HepG2 (cell line): ENCODE measurements at regions not wholly inside any gene's neighbourhood (a gene's known extent, or its start where the extent isn't known, plus 50 kb on each side); places are given as distances from the start of the nearest gene placed in this dataset.

Experiments
- ATAC-seq: fragments of 200-7000 bp; cut with Tn5 transposase; 3 replicates; pipeline ENCODE4 v1.9.1; 2020; ENCODE audit warnings: mild to moderate bottlenecking, moderate library complexity
- BruUV-seq: library from RNA; stranded (reverse); fragments of 400-500 nt; replicated peaks from 2 replicates; lab custom pipeline; 2021; lab: Mats Ljungman, UMichigan
- CTCF ChIA-PET: fragments of 300-600 bp; formaldehyde crosslinking; extraction: SDS; loops from one replicate; lab custom pipeline; 2021; ENCODE audit warnings: low total read pairs, inconsistent platforms, low intra/inter-chr PET ratio; lab: Yijun Ruan, JAX
- POLR2A ChIA-PET: fragments of 350-600 bp; sonication (Branson Sonifier 250); formaldehyde crosslinking; loops from one replicate; lab custom pipeline; 2020; ENCODE audit warnings: antibody characterized with exemption, inconsistent platforms; lab: Yijun Ruan, JAX
- DNase-seq: peaks from one replicate; pipeline ENCODE4 v3.0.0-alpha.2; 2015; ENCODE audit warnings: low spot score
- FAIRE-seq: peaks from 3 replicates; lab custom pipeline; 2011; peaks lifted over from hg19 to GRCh38; lab: Jason Lieb, UNC
- H2AFZ ChIP-seq: one replicate; pipeline ENCODE4 v1.6.1; 2011; ENCODE audit warnings: low read length, inconsistent platforms
- H3K27ac ChIP-seq: fragments of 300-600 bp; 3 replicates; pipeline ENCODE4 v1.8.0; 2011; ENCODE audit warnings: mixed run types, mild to moderate bottlenecking, mixed read lengths, low read length, inconsistent platforms; ENCODE audit not compliant: insufficient read depth; ENCODE audit errors: extremely low read length
- H3K27me3 ChIP-seq, 2 experiments: fragments of 200-600 bp in 1 of 2; 2 replicates in 1 of 2; 3 replicates in 1 of 2; pipeline versions ENCODE4 v1.6.0 to v1.8.0; 2011; ENCODE audit warnings: low read length in 2 of 2, mild to moderate bottlenecking in 2 of 2, moderate library complexity in 2 of 2, inconsistent platforms in 1 of 2; ENCODE audit not compliant: insufficient read depth in 2 of 2, control insufficient read depth in 1 of 2
- H3K36me3 ChIP-seq, 2 experiments: fragments of 200-600 bp in 1 of 2; replicated peaks in 1 of 2; 2 replicates in 1 of 2; 3 replicates in 1 of 2; pipeline versions ENCODE4 v1.5.1 to v1.8.0; 2011; ENCODE audit warnings: low read length in 2 of 2, inconsistent platforms in 1 of 2; ENCODE audit not compliant: insufficient read depth in 2 of 2, control insufficient read depth in 1 of 2
- H3K4me1 ChIP-seq: 2 replicates; pipeline ENCODE4 v1.5.1; 2012; ENCODE audit warnings: low read length, inconsistent platforms; ENCODE audit not compliant: insufficient read depth
- H3K4me2 ChIP-seq: 2 replicates; pipeline ENCODE4 v1.6.0; 2011; ENCODE audit warnings: low read depth, low read length, inconsistent platforms
- H3K4me3 ChIP-seq, 3 experiments: fragments of 200-600 bp in 1 of 3; sonication (generic), shearing (Covaris generic) in 1 of 3; replicated peaks in 1 of 3; 2 replicates each; pipeline ENCODE4 v1.5.1; 2011 to 2016; ENCODE audit warnings: low read length in 3 of 3, inconsistent platforms in 2 of 3, low read depth in 2 of 3, mild to moderate bottlenecking in 2 of 3, control low read depth in 1 of 3, mixed read lengths in 1 of 3; ENCODE audit not compliant: insufficient read depth in 1 of 3
- H3K79me2 ChIP-seq: one replicate; pipeline ENCODE4 v1.6.1; 2011; ENCODE audit warnings: low read length, inconsistent platforms; ENCODE audit not compliant: insufficient read depth
- H3K9ac ChIP-seq: 2 replicates; pipeline ENCODE4 v1.6.0; 2011; ENCODE audit warnings: mild to moderate bottlenecking, low read depth, low read length, inconsistent platforms; ENCODE audit not compliant: insufficient read depth
- H3K9me3 ChIP-seq: 2 replicates; pipeline ENCODE4 v1.5.1; 2012; ENCODE audit warnings: mild to moderate bottlenecking, low read length
- H4K20me1 ChIP-seq: 2 replicates; pipeline ENCODE4 v1.6.0; 2011; ENCODE audit warnings: inconsistent platforms, mild to moderate bottlenecking, low read length, moderate library complexity; ENCODE audit not compliant: insufficient read depth
- FOXO1 ChIP-seq: sonication (generic); formaldehyde crosslinking; IDR thresholded peaks from 2 replicates; pipeline ENCODE4 v1.4.0; 2020; ENCODE audit warnings: missing genetic modification reagents
- MIXL1 ChIP-seq: IDR thresholded peaks from 2 replicates; pipeline ENCODE4 v1.6.1; 2016
- NR2C2 ChIP-seq: sonication (generic); formaldehyde crosslinking; IDR thresholded peaks from 2 replicates; pipeline ENCODE4 v1.4.0; 2020; ENCODE audit warnings: missing genetic modification reagents, mild to moderate bottlenecking, moderate library complexity, borderline replicate concordance
- POLR2AphosphoS5 ChIP-seq: IDR thresholded peaks from 2 replicates; pipeline ENCODE4 v1.6.1; 2012; ENCODE audit warnings: low read depth, low read length
- PRPF4 ChIP-seq: fragments of 200-400 bp; formaldehyde crosslinking; IDR thresholded peaks from 2 replicates; pipeline ENCODE4 v1.6.1; 2016; ENCODE audit warnings: low read length, low read depth; ENCODE audit not compliant: poor library complexity, severe bottlenecking
- RBM39 ChIP-seq: fragments of 200-400 bp; formaldehyde crosslinking; IDR thresholded peaks from one replicate; pipeline ENCODE4 v1.6.1; 2018; ENCODE audit warnings: antibody characterized with exemption, mild to moderate bottlenecking, low read depth, low read length; ENCODE audit not compliant: poor library complexity, severe bottlenecking
- RFXANK ChIP-seq: IDR thresholded peaks from 2 replicates; pipeline ENCODE4 v1.6.1; 2016
- SKI ChIP-seq: fragments of 450-650 bp; IDR thresholded peaks from one replicate; pipeline ENCODE4 v1.6.1; 2018; ENCODE audit warnings: mild to moderate bottlenecking; ENCODE audit not compliant: partially characterized antibody
- SMAD9 ChIP-seq: sonication (generic); formaldehyde crosslinking; IDR thresholded peaks from 2 replicates; pipeline ENCODE4 v1.5.1; 2020; ENCODE audit warnings: mild to moderate bottlenecking, missing genetic modification reagents
- YEATS2 ChIP-seq: sonication (generic); formaldehyde crosslinking; IDR thresholded peaks from 2 replicates; pipeline ENCODE4 v1.4.0; 2020; ENCODE audit warnings: missing genetic modification reagents, borderline replicate concordance
- ZKSCAN5 ChIP-seq: sonication (generic); formaldehyde crosslinking; IDR thresholded peaks from 2 replicates; pipeline ENCODE4 v1.5.1; 2020; ENCODE audit warnings: mild to moderate bottlenecking, missing genetic modification reagents
- ZNF598 ChIP-seq: sonication (generic); formaldehyde crosslinking; IDR thresholded peaks from 2 replicates; pipeline ENCODE4 v1.5.1; 2020; ENCODE audit warnings: mild to moderate bottlenecking, missing genetic modification reagents, borderline replicate concordance
- ZNF747 ChIP-seq: sonication (generic); formaldehyde crosslinking; IDR thresholded peaks from 2 replicates; pipeline ENCODE4 v1.8.1; 2023; ENCODE audit warnings: missing genetic modification reagents, mild to moderate bottlenecking, borderline replicate concordance
- ZNF749 ChIP-seq: sonication (generic); formaldehyde crosslinking; IDR thresholded peaks from 2 replicates; pipeline ENCODE4 v1.8.0; 2022; ENCODE audit warnings: mild to moderate bottlenecking, missing genetic modification reagents, moderate library complexity, borderline replicate concordance
- WGBS: methylation state at CpG from one replicate; pipeline ENCODE4 v1.1.6; 2017; ENCODE audit warnings: low lambda C conversion rate; 5-methylcytosine and 5-hydroxymethylcytosine counted together
- in situ Hi-C: cut with HindIII; loops from 2 replicates; pipeline ENCODE4 v1.10.0; 2017; ENCODE audit warnings: low pct_unique_long_range_greater_than_20kb; ENCODE audit not compliant: extremely low pct_ligation_motif_present
- intact Hi-C: fragments of 100-400 bp; cut with micrococcal nuclease; formaldehyde crosslinking; loops from one replicate; pipeline ENCODE4 v1.10.0; 2022; ENCODE audit not compliant: unreplicated experiment

DNA sequence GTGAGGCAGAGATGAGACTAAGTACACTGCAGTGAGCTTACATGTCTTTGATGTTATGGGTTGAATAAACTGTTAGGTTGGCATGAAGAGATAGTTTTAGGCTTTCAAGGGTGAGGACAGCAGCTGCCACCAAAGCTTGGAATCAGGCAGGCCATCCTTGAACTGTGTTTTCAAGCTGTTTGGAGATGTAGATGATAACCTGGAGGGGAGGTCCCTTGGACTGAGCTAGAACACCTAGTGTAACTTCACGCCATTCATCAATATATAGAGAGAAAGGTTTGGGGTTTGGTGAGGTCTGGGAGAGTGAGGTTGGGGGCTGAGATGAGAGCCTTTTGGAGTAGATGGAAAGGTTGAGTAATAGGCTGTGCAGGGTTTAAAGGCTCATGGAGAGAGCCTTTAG lies 2447.0 kb downstream of the TP53TG3F start:
- no TSS peak for BruUV-seq
- H2AFZ ChIP-seq = no peak overlapping the region
- CTCF ChIA-PET = no interaction called here
- H3K27me3 ChIP-seq = no peaks in the 10 kb centered on the region
- H3K79me2 ChIP-seq = no peaks in the 10 kb centered on the region
- intact Hi-C loops = no loop called here
- DNase-seq = no peak
- POLR2A ChIA-PET = no interaction called here
- ATAC-seq = no peak
- WGBS = 7% methylated on average over 1 of the region's 1 CpG
- no peak overlapping the region for H3K4me3 ChIP-seq
- in situ Hi-C loops = no loop called here
- peaks cover 100% of the 10 kb centered on the region for H3K9me3 ChIP-seq
- no peaks in the 10 kb centered on the region for H3K36me3 ChIP-seq
- no peak overlapping the region for H3K4me2 ChIP-seq
- H4K20me1 ChIP-seq = no peaks in the 10 kb centered on the region
- no peak overlapping the region for H3K9ac ChIP-seq
- H3K4me1 ChIP-seq = no peaks in the 10 kb centered on the region
- TF ChIP-seq NR2C2 (no peak), ZKSCAN5 (CRISPR knock-in tag) (no peak), YEATS2 (CRISPR knock-in tag) (no peak), RFXANK (CRISPR knock-in tag) (no peak), MIXL1 (CRISPR knock-in tag) (no peak), POLR2AphosphoS5 (no peak), SKI (no peak), ZNF598 (CRISPR knock-in tag) (no peak), ZNF749 (CRISPR knock-in tag) (no peak), FOXO1 (no peak), SMAD9 (CRISPR knock-in tag) (no peak), ZNF747 (CRISPR knock-in tag) (no peak), RBM39 (no peak), PRPF4 (no peak)
- no peak for FAIRE-seq
- H3K27ac ChIP-seq = no peak overlapping the region
